ENCODE measurements at regions not wholly inside any gene's neighbourhood (a gene's known extent, or its start where the extent isn't known, plus 50 kb on each side); places are given as distances from the start of the nearest gene placed in this dataset.
A peak's percentile ranks its signal among the peaks of the same experiment; 100 is the strongest.

DNA sequence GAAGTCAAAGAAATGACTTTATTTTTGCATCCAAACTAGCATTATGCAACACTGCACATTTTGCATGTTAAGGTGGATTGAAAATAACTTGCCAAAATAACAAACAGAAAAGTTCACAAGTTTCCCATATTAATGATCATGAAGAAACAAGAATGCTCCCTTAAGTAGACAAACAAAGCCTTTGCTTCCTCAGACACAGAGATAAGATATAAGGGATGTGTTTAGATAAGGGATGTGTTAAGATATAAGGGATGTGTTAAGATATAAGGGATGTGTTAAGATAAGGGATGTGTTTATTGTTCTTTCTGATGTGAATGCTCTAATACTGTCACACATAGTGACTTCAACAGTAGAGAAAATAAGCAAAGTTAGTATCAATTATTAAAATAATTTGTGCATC lies 174.8 kb downstream of the GABRG2 start:
- H3K4me3 Mint-ChIP-seq, result no peak overlapping the region
- H3K27me3 Mint-ChIP-seq (ENCODE audit: insufficient read depth, low read depth, poor library complexity), result peaks cover 2% of the 10 kb centered on the region
- 0 out of 2 replicates have a peak, but pooled peaks cover 3% of the 10 kb centered on the region for H3K9me2 ChIP-seq (ENCODE audit: insufficient read depth)
- no peaks in the 10 kb centered on the region for H4K20me1 ChIP-seq (replicated peaks; ENCODE audit: insufficient read depth)
- ATAC-seq, result no peak
- H3K79me2 ChIP-seq (replicated peaks; ENCODE audit: insufficient read depth), result no peaks in the 10 kb centered on the region
- no peak overlapping the region for H3K4me2 ChIP-seq
- H3K4me3 ChIP-seq, result no peak overlapping the region
- no peak for TF ChIP-seq ETS1 (IDR thresholded peaks at IDR 0.05)
- no peak for TF ChIP-seq EZH2 (IDR thresholded peaks at IDR 0.05; ENCODE audit: low read depth, unreplicated experiment)
- no peaks in the 10 kb centered on the region for H3K36me3 ChIP-seq (ENCODE audit: insufficient read depth)
- peaks cover 16% of the 10 kb centered on the region for H3K9me3 Mint-ChIP-seq
- H3K27me3 ChIP-seq (ENCODE audit: insufficient read depth), result no peaks in the 10 kb centered on the region
- H2AFZ ChIP-seq, result no peak overlapping the region
- H3K36me3 Mint-ChIP-seq (ENCODE audit: low read depth), result peaks cover 7% of the 10 kb centered on the region; the same call in 2 of the 3 replicates
- DNase-seq (ENCODE audit: low spot score), result no peak
- H3K4me1 ChIP-seq (ENCODE audit: insufficient read depth), result no peaks in the 10 kb centered on the region
- H3F3A ChIP-seq (replicated peaks; ENCODE audit: low read depth), result no peaks in the 10 kb centered on the region
- H3K27ac Mint-ChIP-seq, result no peak overlapping the region
- no peaks in the 10 kb centered on the region for H3K4me1 Mint-ChIP-seq
- no peak overlapping the region for H3K27ac ChIP-seq (ENCODE audit: low read depth)

GRCh38 chr5:162243651-162244050 lies 176.1 kb downstream of the GABRG2 start:
- peaks cover 2% of the 10 kb centered on the region; the same call in 2 of the 3 replicates for H3K36me3 Mint-ChIP-seq (ENCODE audit: low read depth)
- ATAC-seq, result no peak
- Histone ChIP-seq H3K9me2 (ENCODE audit: insufficient read depth) (peaks cover 6% of the 10 kb centered on the region; the same call in 1 of the 2 replicates), H3K79me2 (replicated peaks; ENCODE audit: insufficient read depth) (no peaks in the 10 kb centered on the region), H3F3A (replicated peaks; ENCODE audit: low read depth) (no peaks in the 10 kb centered on the region), H3K36me3 (ENCODE audit: insufficient read depth) (no peaks in the 10 kb centered on the region), H3K27ac (ENCODE audit: low read depth) (no peak overlapping the region), H3K4me2 (no peak overlapping the region), H2AFZ (peak overlapping the region; percentile 64; the same call in 1 of the 2 replicates), H3K4me1 (ENCODE audit: insufficient read depth) (no peaks in the 10 kb centered on the region), H3K4me3 (no peak overlapping the region), H4K20me1 (replicated peaks; ENCODE audit: insufficient read depth) (no peaks in the 10 kb centered on the region), H3K27me3 (ENCODE audit: insufficient read depth) (no peaks in the 10 kb centered on the region)
- H3K27me3 Mint-ChIP-seq (ENCODE audit: insufficient read depth, low read depth, poor library complexity), result peaks cover 2% of the 10 kb centered on the region
- no peak overlapping the region for H3K27ac Mint-ChIP-seq
- H3K9me3 Mint-ChIP-seq, result peaks cover 7% of the 10 kb centered on the region; the same call in 2 of the 3 replicates
- H3K4me3 Mint-ChIP-seq, result no peak overlapping the region
- no peak for DNase-seq (ENCODE audit: low spot score)
- TF ChIP-seq EZH2 (IDR thresholded peaks at IDR 0.05; ENCODE audit: low read depth, unreplicated experiment) (no peak), JUNB (IDR thresholded peaks at IDR 0.05; ENCODE audit: unreplicated experiment) (no peak), NANOG (IDR thresholded peaks at IDR 0.05; ENCODE audit: borderline replicate concordance) (no peak), STAT1 (IDR thresholded peaks at IDR 0.05; ENCODE audit: unreplicated experiment) (no peak), ETS1 (IDR thresholded peaks at IDR 0.05) (no peak)
- H3K4me1 Mint-ChIP-seq, result no peaks in the 10 kb centered on the region

GRCh38 chr5:162248107-162248713 lies 180.6 kb downstream of the GABRG2 start:
- H3K4me2 ChIP-seq, result no peak overlapping the region
- H3K36me3 Mint-ChIP-seq (ENCODE audit: low read depth), result peaks cover 2% of the 10 kb centered on the region; the same call in 2 of the 3 replicates
- H3K9me2 ChIP-seq (ENCODE audit: insufficient read depth), result peaks cover 3% of the 10 kb centered on the region; the same call in 1 of the 2 replicates
- H4K20me1 ChIP-seq (replicated peaks; ENCODE audit: insufficient read depth), result no peaks in the 10 kb centered on the region
- ATAC-seq (peak; percentile 88), DNase-seq (ENCODE audit: low spot score) (peak; percentile 91)
- H3K4me1 Mint-ChIP-seq, result peaks cover 2% of the 10 kb centered on the region; the same call in 2 of the 3 replicates
- no peak overlapping the region for H3K4me3 Mint-ChIP-seq
- H3K27me3 Mint-ChIP-seq (ENCODE audit: insufficient read depth, low read depth, poor library complexity), result no peaks in the 10 kb centered on the region
- H3K27me3 ChIP-seq (ENCODE audit: insufficient read depth), result no peaks in the 10 kb centered on the region
- H3F3A ChIP-seq (replicated peaks; ENCODE audit: low read depth), result no peaks in the 10 kb centered on the region
- peaks cover 3% of the 10 kb centered on the region; the same call in 2 of the 3 replicates for H3K9me3 Mint-ChIP-seq
- H3K79me2 ChIP-seq (replicated peaks; ENCODE audit: insufficient read depth), result no peaks in the 10 kb centered on the region
- H3K27ac ChIP-seq (ENCODE audit: low read depth), result no peak overlapping the region
- no peak overlapping the region for H3K27ac Mint-ChIP-seq
- no peaks in the 10 kb centered on the region for H3K36me3 ChIP-seq (ENCODE audit: insufficient read depth)
- peak overlapping the region; percentile 70; the same call in 1 of the 2 replicates for H2AFZ ChIP-seq
- H3K4me1 ChIP-seq (ENCODE audit: insufficient read depth), result no peaks in the 10 kb centered on the region
- no peak overlapping the region for H3K4me3 ChIP-seq
- TF ChIP-seq JUNB (IDR thresholded peaks at IDR 0.05; ENCODE audit: unreplicated experiment) (no peak), CREB1 (CRISPR knock-in tag; IDR thresholded peaks at IDR 0.05; ENCODE audit: low read depth) (no peak), ZNF331 (CRISPR knock-in tag; IDR thresholded peaks at IDR 0.05; ENCODE audit: low read depth) (no peak)

All from GM23338 (cell line).